K562 (cell line): ENCODE measurements at regions not wholly inside any gene's neighbourhood (a gene's known extent, or its start where the extent isn't known, plus 50 kb on each side); places are given as distances from the start of the nearest gene placed in this dataset.

Experiments used
- NCOA1 ChIP-seq: fragments of 450-650 bp; IDR thresholded peaks from 2 replicates; pipeline ENCODE4 v1.6.1; 2016; ENCODE audit warnings: low read depth
- ZKSCAN1 ChIP-seq: fragments of 150-350 bp; IDR thresholded peaks from 2 replicates; pipeline ENCODE4 v1.6.1; 2016; ENCODE audit warnings: low read depth, low read length
- ZNF316 ChIP-seq: fragments of 450-650 bp; IDR thresholded peaks from 2 replicates; pipeline ENCODE4 v1.6.1; 2016
- TF ChIP-seq, protein P1 (sequence below): fragments of 450-650 bp; IDR thresholded peaks from 2 replicates; pipeline ENCODE4 v1.6.1; 2016; ENCODE audit warnings: low read depth
- TF ChIP-seq, protein P2 (sequence below): fragments of 250-450 bp; sonication (Bioruptor Pico); IDR thresholded peaks from 2 replicates; pipeline ENCODE4 v1.8.0; 2021; ENCODE audit warnings: moderate library complexity, mild to moderate bottlenecking, inconsistent platforms
- TF ChIP-seq, protein P3 (sequence below): IDR thresholded peaks from 2 replicates; pipeline ENCODE4 v1.6.1; 2012; ENCODE audit warnings: low read depth, low read length, improper control_type of control experiment, borderline replicate concordance
- TF ChIP-seq, protein P4 (sequence below): sonication (generic); formaldehyde crosslinking; IDR thresholded peaks from 2 replicates; pipeline ENCODE4 v1.8.0; 2022; ENCODE audit warnings: missing genetic modification reagents, mild to moderate bottlenecking, borderline replicate concordance

DNA sequence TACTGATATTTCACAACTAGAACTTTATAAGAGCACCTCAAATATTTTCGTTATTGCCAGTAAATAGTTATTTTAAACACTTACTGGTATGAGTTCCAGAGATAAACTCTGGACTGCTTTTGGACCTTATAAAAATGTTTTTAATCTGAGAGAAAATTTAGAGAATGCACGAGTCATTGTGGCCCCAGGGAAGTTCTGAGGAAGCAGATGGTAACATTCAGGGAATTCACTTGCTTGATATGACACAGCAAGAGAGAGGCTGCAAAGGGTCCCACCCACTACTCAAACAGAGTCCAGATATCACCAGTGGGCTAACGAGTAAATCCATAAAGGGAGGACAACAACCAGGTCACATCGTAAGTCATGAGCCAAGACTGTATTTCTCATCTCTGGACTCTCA is 526.8 kb downstream of the TDRD15 start (continued):
- TF ChIP-seq, protein P1, sequence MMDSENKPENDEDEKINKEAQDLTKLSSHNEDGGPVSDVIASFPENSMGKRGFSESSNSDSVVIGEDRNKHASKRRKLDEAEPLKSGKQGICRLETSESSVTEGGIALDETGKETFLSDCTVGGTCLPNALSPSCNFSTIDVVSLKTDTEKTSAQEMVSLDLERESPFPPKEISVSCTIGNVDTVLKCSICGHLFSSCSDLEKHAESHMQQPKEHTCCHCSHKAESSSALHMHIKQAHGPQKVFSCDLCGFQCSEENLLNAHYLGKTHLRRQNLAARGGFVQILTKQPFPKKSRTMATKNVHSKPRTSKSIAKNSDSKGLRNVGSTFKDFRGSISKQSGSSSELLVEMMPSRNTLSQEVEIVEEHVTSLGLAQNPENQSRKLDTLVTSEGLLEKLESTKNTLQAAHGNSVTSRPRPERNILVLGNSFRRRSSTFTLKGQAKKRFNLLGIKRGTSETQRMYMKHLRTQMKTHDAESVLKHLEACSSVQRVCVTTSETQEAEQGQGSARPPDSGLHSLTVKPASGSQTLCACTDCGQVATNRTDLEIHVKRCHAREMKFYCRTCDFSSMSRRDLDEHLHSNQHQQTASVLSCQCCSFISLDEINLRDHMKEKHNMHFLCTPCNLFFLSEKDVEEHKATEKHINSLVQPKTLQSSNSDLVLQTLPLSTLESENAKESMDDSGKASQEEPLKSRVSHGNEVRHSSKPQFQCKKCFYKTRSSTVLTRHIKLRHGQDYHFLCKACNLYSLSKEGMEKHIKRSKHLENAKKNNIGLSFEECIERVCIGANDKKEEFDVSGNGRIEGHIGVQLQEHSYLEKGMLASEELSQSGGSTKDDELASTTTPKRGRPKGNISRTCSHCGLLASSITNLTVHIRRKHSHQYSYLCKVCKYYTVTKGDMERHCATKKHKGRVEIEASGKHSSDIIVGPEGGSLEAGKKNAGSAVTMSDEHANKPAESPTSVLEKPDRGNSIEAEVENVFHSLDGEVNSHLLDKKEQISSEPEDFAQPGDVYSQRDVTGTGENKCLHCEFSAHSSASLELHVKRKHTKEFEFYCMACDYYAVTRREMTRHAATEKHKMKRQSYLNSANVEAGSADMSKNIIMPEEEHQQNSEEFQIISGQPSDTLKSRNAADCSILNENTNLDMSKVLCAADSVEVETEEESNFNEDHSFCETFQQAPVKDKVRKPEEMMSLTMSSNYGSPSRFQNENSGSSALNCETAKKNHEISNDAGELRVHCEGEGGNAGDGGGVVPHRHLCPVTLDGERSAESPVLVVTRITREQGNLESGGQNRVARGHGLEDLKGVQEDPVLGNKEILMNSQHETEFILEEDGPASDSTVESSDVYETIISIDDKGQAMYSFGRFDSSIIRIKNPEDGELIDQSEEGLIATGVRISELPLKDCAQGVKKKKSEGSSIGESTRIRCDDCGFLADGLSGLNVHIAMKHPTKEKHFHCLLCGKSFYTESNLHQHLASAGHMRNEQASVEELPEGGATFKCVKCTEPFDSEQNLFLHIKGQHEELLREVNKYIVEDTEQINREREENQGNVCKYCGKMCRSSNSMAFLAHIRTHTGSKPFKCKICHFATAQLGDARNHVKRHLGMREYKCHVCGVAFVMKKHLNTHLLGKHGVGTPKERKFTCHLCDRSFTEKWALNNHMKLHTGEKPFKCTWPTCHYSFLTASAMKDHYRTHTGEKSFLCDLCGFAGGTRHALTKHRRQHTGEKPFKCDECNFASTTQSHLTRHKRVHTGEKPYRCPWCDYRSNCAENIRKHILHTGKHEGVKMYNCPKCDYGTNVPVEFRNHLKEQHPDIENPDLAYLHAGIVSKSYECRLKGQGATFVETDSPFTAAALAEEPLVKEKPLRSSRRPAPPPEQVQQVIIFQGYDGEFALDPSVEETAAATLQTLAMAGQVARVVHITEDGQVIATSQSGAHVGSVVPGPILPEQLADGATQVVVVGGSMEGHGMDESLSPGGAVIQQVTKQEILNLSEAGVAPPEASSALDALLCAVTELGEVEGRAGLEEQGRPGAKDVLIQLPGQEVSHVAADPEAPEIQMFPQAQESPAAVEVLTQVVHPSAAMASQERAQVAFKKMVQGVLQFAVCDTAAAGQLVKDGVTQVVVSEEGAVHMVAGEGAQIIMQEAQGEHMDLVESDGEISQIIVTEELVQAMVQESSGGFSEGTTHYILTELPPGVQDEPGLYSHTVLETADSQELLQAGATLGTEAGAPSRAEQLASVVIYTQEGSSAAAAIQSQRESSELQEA: no peak
- TF ChIP-seq, protein P2, sequence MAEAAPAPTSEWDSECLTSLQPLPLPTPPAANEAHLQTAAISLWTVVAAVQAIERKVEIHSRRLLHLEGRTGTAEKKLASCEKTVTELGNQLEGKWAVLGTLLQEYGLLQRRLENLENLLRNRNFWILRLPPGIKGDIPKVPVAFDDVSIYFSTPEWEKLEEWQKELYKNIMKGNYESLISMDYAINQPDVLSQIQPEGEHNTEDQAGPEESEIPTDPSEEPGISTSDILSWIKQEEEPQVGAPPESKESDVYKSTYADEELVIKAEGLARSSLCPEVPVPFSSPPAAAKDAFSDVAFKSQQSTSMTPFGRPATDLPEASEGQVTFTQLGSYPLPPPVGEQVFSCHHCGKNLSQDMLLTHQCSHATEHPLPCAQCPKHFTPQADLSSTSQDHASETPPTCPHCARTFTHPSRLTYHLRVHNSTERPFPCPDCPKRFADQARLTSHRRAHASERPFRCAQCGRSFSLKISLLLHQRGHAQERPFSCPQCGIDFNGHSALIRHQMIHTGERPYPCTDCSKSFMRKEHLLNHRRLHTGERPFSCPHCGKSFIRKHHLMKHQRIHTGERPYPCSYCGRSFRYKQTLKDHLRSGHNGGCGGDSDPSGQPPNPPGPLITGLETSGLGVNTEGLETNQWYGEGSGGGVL: no peak
- no peak for TF ChIP-seq ZKSCAN1
- TF ChIP-seq, protein P3, sequence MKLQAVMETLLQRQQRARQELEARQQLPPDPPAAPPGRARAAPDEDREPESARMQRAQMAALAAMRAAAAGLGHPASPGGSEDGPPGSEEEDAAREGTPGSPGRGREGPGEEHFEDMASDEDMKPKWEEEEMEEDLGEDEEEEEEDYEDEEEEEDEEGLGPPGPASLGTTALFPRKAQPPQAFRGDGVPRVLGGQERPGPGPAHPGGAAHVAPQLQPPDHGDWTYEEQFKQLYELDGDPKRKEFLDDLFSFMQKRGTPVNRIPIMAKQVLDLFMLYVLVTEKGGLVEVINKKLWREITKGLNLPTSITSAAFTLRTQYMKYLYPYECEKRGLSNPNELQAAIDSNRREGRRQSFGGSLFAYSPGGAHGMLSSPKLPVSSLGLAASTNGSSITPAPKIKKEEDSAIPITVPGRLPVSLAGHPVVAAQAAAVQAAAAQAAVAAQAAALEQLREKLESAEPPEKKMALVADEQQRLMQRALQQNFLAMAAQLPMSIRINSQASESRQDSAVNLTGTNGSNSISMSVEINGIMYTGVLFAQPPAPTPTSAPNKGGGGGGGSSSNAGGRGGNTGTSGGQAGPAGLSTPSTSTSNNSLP: no peak
- TF ChIP-seq NCOA1: no peak
- TF ChIP-seq, protein P4, sequence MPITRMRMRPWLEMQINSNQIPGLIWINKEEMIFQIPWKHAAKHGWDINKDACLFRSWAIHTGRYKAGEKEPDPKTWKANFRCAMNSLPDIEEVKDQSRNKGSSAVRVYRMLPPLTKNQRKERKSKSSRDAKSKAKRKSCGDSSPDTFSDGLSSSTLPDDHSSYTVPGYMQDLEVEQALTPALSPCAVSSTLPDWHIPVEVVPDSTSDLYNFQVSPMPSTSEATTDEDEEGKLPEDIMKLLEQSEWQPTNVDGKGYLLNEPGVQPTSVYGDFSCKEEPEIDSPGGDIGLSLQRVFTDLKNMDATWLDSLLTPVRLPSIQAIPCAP (CRISPR knock-in tag): no peak
- no peak for TF ChIP-seq ZNF316
